ENCODE measurements at regions not wholly inside any gene's neighbourhood (a gene's known extent, or its start where the extent isn't known, plus 50 kb on each side); places are given as distances from the start of the nearest gene placed in this dataset.
"Not testable (repeated sequence)": the region's sequence is repeated elsewhere in the genome, so short reads cannot be mapped to it uniquely, and the experiment has no call there.

GRCh38 chr18:78813936-78814710, 165.5 kb upstream of the SALL3 start:
- DNase-seq (ENCODE audit: low spot score): no peak

- no peak for DNase-seq (ENCODE audit: low spot score)
Observed at GRCh38 chr18:78814766-78815165, 164.9 kb upstream of the SALL3 start.

GRCh38 chr18:78816114-78816513, 163.5 kb upstream of the SALL3 start:
- DNase-seq (ENCODE audit: low spot score): no peak

DNA sequence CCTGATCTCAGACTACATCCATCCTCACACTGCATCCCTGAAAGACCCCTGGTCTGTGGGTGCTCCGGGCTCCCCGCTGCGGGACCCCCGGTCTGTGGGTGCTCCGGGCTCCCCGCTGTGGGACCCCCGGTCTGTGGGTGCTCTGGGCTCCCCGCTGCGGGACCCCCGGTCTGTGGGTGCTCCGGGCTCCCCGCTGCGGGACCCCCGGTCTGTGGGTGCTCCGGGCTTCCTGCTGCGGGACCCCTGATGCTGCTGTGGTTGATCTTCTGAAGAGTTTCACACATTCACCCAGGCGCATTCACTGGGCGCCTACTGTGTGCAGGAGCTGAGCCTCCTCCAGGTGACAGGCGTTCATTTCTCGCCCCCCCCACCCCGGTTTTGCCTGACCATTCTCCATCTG, 162.7 kb upstream of the SALL3 start:
- no peak for DNase-seq (ENCODE audit: low spot score)

GRCh38 chr18:78818495-78818894, 161.1 kb upstream of the SALL3 start:
- DNase-seq (ENCODE audit: low spot score): no peak

GRCh38 chr18:78818961-78819360, 160.7 kb upstream of the SALL3 start:
- no peak for DNase-seq (ENCODE audit: low spot score)

GRCh38 chr18:78820161-78820834, 159.3 kb upstream of the SALL3 start:
- DNase-seq (ENCODE audit: low spot score): no peak

DNA sequence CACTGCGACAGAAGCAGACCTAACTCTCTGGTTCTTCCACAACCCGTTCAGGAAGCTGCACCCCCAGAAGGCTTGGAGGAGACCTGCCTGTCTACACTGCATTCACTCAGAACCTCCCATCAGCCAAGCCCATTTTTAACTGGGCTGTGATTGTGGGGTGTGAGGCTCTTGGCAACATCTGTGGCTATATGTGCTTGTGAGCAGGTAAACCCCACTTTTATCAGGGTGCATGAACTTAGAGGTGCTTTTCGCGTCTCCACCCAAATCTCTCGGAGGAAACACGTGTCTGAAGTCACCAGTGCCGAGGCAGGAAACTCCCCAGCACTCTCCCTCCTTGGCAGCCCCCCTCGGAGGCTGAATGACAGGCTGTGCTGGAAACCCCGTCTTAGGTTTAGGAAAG, 158.2 kb upstream of the SALL3 start:
- no peak for DNase-seq (ENCODE audit: low spot score)

- DNase-seq (ENCODE audit: low spot score): no peak
Observed at GRCh38 chr18:78822171-78822948, 157.3 kb upstream of the SALL3 start.

- DNase-seq (ENCODE audit: low spot score): no peak
Observed at GRCh38 chr18:78822949-78823285, 156.7 kb upstream of the SALL3 start.

DNA sequence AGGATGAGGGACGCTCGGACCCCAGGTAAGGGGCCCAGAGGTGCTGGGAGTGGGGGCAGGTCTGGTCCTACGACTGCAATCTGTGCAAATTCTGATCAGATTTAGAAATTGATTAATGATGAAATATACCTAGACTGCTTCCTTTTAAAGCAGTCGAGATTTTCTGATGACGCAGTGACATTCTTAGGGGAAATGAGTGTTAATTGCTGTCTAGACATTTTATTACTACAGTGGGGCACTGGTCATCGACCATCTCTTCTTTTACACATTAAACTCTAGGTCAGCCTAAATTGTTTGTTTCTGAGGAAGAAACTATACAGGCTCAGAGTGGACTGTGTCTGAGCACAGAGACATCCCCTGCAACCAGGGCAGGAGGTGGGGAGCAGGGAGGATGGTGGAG, 154.4 kb upstream of the SALL3 start:
- no peak for DNase-seq (ENCODE audit: low spot score)

DNA sequence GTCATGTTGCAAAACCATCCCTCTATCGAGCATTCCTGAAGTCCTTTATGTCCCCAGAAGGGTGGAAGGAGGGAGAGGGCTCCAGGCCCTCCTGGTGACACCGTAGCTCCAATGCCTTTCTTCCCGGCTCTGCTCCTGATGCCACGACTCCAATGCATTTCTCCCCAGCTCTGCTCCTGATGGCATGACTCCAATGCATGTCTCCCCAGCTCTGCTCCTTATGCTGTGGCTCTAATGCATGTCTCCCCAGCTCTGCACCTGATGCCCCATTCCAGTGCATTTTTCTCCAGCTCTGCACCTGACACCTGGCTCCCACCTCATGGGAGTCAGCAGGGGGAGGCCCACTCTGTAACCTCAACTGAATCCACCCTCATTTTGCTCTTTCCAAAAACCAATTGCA, 153.0 kb upstream of the SALL3 start:
- no peak for DNase-seq (ENCODE audit: low spot score)

GRCh38 chr18:78827141-78827540, 152.5 kb upstream of the SALL3 start:
- DNase-seq (ENCODE audit: low spot score): no peak

- no peak for DNase-seq (ENCODE audit: low spot score)
Observed at GRCh38 chr18:78828131-78828530, 151.5 kb upstream of the SALL3 start.

- not testable (repeated sequence) for DNase-seq (ENCODE audit: low spot score)
Observed at GRCh38 chr18:78829026-78829425, 150.6 kb upstream of the SALL3 start.

- no peak for DNase-seq (ENCODE audit: low spot score)
Observed at GRCh38 chr18:78830161-78830560, 149.5 kb upstream of the SALL3 start.

- DNase-seq (ENCODE audit: low spot score): no peak
Observed at GRCh38 chr18:78830826-78831225, 148.8 kb upstream of the SALL3 start.

- no peak for DNase-seq (ENCODE audit: low spot score)
Observed at GRCh38 chr18:78831603-78832002, 148.0 kb upstream of the SALL3 start.

DNA sequence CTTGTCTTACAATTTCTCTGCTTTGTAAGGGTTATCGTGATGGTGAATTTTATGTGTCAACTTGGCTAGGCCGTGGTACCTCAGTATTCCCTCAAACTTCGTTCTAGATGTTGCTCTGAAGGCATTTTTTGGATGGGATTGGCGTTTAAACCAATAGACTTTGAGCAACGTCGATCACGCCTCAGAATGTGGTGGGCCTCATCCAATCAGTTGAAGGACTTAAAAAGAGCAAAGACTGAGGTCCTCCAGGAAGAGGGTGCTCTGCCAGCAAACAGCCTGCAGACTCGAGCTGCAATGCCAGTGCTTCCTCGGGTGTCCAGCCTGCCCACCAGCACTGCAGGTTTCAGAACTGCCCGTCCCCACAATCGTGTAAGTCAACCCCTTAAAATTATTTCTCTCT, 145.8 kb upstream of the SALL3 start:
- DNase-seq (ENCODE audit: low spot score): no peak

DNA sequence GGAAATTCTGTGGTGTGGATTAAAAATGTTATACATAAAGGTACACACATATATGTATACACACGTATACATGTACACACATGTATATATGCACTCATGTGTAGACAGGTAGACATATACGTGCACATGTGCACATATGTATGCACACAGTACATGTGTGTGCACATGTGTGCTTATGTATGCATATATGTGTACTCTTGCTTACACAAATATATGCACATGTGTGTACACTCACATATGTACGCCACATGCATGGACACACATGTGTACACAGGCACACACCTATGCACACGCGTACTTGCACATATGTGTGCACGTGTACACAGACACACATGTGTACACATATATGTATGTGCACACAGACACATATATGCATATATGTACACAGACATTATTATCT, 142.8 kb upstream of the SALL3 start:
- no peak for DNase-seq (ENCODE audit: low spot score)

- no peak for DNase-seq (ENCODE audit: low spot score)
Observed at GRCh38 chr18:78837754-78838153, 141.9 kb upstream of the SALL3 start.

DNA sequence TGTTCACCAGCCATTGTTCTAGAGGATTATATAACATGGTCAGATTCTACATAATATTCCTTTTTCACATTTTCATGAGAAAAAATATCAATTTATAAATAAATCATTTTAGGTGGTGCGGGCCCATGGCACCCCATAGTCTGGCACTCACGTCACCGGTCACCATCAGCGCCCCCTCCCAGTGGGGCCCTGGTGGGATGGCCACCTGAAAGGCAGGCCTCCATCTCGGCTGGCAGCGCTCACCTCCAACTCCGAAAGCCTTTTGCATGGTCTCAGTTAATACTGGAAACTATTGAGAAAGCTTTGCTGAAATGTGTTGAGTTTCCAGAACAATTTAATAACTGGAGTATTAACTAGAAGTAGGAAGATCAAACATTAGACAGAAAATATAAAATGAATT, 141.4 kb upstream of the SALL3 start:
- no peak for DNase-seq (ENCODE audit: low spot score)

DNA sequence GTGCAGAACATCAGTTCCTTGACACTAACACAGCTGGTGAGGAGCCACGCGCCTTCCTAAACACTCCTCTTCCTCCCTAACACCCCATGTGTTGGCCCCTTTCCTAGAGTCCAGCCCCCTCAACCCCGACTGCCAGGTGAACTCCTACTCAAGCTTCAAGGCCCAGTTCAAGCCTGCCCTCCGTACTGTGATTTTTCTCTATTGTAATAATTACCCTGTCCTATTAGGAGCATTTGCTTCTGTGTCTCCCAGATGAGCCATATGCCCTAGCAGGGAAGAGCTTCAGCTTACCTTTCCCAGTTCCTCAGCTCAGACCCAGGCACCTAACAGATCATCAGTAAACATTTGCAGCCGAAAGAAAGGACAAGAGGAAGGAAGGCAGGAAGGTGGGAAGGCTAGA, 130.6 kb upstream of the SALL3 start:
- no peak for DNase-seq (ENCODE audit: low spot score)
